PC-3 (cell line): ENCODE measurements at regions not wholly inside any gene's neighbourhood (a gene's known extent, or its start where the extent isn't known, plus 50 kb on each side); places are given as distances from the start of the nearest gene placed in this dataset.

ENCODE experiments used
- ATAC-seq: fragments of 200-7000 bp; cut with Tn5 transposase; 2 replicates; pipeline ENCODE4 v1.9.1; 2020; ENCODE audit warnings: mild to moderate bottlenecking, moderate library complexity
- BruUV-seq: library from RNA; stranded (reverse); fragments of 400-500 nt; replicated peaks from 2 replicates; lab custom pipeline; 2021; lab: Mats Ljungman, UMichigan
- CTCF ChIA-PET: fragments of 300-600 bp; sonication (Branson Sonifier 250); formaldehyde crosslinking; loops from one replicate; lab custom pipeline; 2022; ENCODE audit warnings: antibody characterized with exemption; lab: Charles Lee
- POLR2A ChIA-PET: fragments of 300-600 bp; sonication (Branson Sonifier 250); formaldehyde crosslinking; loops from one replicate; lab custom pipeline; 2022; ENCODE audit warnings: antibody characterized with exemption; ENCODE audit not compliant: unreplicated experiment; lab: Charles Lee
- DNase-seq: peaks from one replicate; pipeline ENCODE4 v3.0.0-alpha.2; 2015
- H2AFZ ChIP-seq: fragments of 300-600 bp; sonication (generic); 2 replicates; pipeline ENCODE4 v1.6.0; 2016; ENCODE audit warnings: antibody characterized with exemption, low read length
- H3F3A ChIP-seq: fragments of 300-600 bp; sonication (generic); one replicate; pipeline ENCODE4 v1.6.0; 2017; ENCODE audit warnings: antibody characterized with exemption, low read length, control low read depth, mild to moderate bottlenecking; ENCODE audit not compliant: unreplicated experiment
- H3K27ac ChIP-seq: fragments of 300-600 bp; sonication (generic); 2 replicates; pipeline ENCODE4 v1.5.1; 2016; ENCODE audit warnings: mild to moderate bottlenecking, low read length
- H3K27me3 ChIP-seq: fragments of 300-600 bp; sonication (generic); 2 replicates; pipeline ENCODE4 v1.6.1; 2016; ENCODE audit warnings: low read length, mixed read lengths
- H3K36me3 ChIP-seq: fragments of 300-600 bp; sonication (generic); 2 replicates; pipeline ENCODE4 v1.6.1; 2016; ENCODE audit warnings: low read depth, mixed run types, low read length, mixed read lengths
- H3K4me1 ChIP-seq: fragments of 300-600 bp; sonication (generic); 2 replicates; pipeline ENCODE4 v1.5.1; 2016; ENCODE audit warnings: low read length; ENCODE audit not compliant: insufficient read depth
- H3K4me2 ChIP-seq: fragments of 300-600 bp; sonication (generic); 2 replicates; pipeline ENCODE4 v1.6.0; 2016; ENCODE audit warnings: low read length
- H3K4me3 ChIP-seq: fragments of 300-600 bp; sonication (generic); 2 replicates; pipeline ENCODE4 v1.5.1; 2016; ENCODE audit warnings: mild to moderate bottlenecking, low read length, mixed read lengths
- H3K79me2 ChIP-seq: fragments of 300-600 bp; sonication (generic); 2 replicates; pipeline ENCODE4 v1.6.1; 2017; ENCODE audit warnings: low read length, mixed read lengths
- H3K9ac ChIP-seq: fragments of 300-600 bp; sonication (generic); 2 replicates; pipeline ENCODE4 v1.6.0; 2016; ENCODE audit warnings: mild to moderate bottlenecking, low read length
- H3K9me2 ChIP-seq: fragments of 300-600 bp; sonication (generic); replicated peaks from 2 replicates; pipeline ENCODE4 v1.6.1; 2016; ENCODE audit warnings: mixed run types, low read length, mixed read lengths
- H3K9me3 ChIP-seq: fragments of 300-600 bp; sonication (generic); 2 replicates; pipeline ENCODE4 v1.6.1; 2016; ENCODE audit warnings: low read length, mixed read lengths
- H4K20me1 ChIP-seq: fragments of 300-600 bp; sonication (generic); 2 replicates; pipeline ENCODE4 v1.6.1; 2016; ENCODE audit warnings: low read length, mixed read lengths
- CTCF ChIP-seq: fragments of 300-600 bp; sonication (generic); conservative IDR thresholded peaks from 2 replicates; pipeline ENCODE4 v1.5.1; 2017; ENCODE audit warnings: antibody characterized with exemption, low read depth, mild to moderate bottlenecking, low read length
- EZH2 ChIP-seq: fragments of 300-600 bp; sonication (generic); IDR thresholded peaks from one replicate; pipeline ENCODE4 v1.6.1; 2017; ENCODE audit warnings: antibody characterized with exemption, mild to moderate bottlenecking, low read length; ENCODE audit not compliant: unreplicated experiment
- EZH2phosphoT487 ChIP-seq: fragments of 300-600 bp; sonication (generic); IDR thresholded peaks from 2 replicates; pipeline ENCODE4 v1.6.1; 2018; ENCODE audit warnings: mild to moderate bottlenecking, antibody characterized with exemption, low read length, borderline replicate concordance
- intact Hi-C: fragments of 100-400 bp; cut with micrococcal nuclease; formaldehyde crosslinking; loops from 2 replicates; pipeline ENCODE4 v1.9.0; 2023

DNA sequence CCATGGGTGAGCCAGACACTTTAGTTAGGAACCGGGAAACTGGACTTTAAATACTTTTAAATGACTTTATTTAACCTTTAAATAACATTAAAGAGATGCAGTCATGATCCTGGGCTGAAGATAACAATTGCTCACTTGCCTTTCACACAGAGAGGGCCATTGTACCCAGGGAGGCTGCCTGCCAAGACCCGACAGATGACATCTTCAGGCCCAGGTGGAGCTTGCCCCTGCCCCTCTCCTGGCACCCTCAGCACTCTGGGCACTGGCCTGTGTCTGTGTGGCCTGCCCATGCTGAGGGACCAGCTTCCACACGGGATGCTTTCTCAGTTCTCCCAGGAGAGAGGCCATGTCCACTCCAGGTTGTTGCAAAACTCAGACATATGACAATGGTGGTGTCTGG lies 216.4 kb upstream of the MYT1L start:
- H3K4me3 ChIP-seq = no peak overlapping the region
- TF ChIP-seq EZH2 (no peak), CTCF (no peak), EZH2phosphoT487 (no peak)
- H3K4me2 ChIP-seq = no peak overlapping the region
- no peak for ATAC-seq
- ChIA-PET CTCF (no interaction called here), POLR2A (no interaction called here)
- no peak overlapping the region for H3K27ac ChIP-seq
- no peak for DNase-seq
- H3K9me3 ChIP-seq = no peaks in the 10 kb centered on the region
- no peaks in the 10 kb centered on the region for H3K9me2 ChIP-seq
- intact Hi-C loops = no loop called here
- no peaks in the 10 kb centered on the region for H3K4me1 ChIP-seq
- peaks cover 4% of the 10 kb centered on the region; the same call in 1 of the 2 replicates for H3K27me3 ChIP-seq
- no peaks in the 10 kb centered on the region for H3K36me3 ChIP-seq
- no peak overlapping the region for H2AFZ ChIP-seq
- BruUV-seq = no TSS peak
- H3F3A ChIP-seq = no peaks in the 10 kb centered on the region
- H4K20me1 ChIP-seq = no peaks in the 10 kb centered on the region
- no peak overlapping the region for H3K9ac ChIP-seq
- H3K79me2 ChIP-seq = no peaks in the 10 kb centered on the region

- intact Hi-C loops = no loop called here
- no TSS peak for BruUV-seq
These were observed 215.0 kb upstream of the MYT1L start for GRCh38 chr2:2546046-2546445.

More at GRCh38 chr2:2546046-2546445, 215.0 kb upstream of the MYT1L start:
- DNase-seq = no peak
- H3F3A ChIP-seq = no peaks in the 10 kb centered on the region
- H3K79me2 ChIP-seq = no peaks in the 10 kb centered on the region
- no peaks in the 10 kb centered on the region for H3K4me1 ChIP-seq
- H3K9me3 ChIP-seq = no peaks in the 10 kb centered on the region
- H3K4me2 ChIP-seq = no peak overlapping the region
- no peaks in the 10 kb centered on the region for H3K36me3 ChIP-seq
- POLR2A ChIA-PET = no interaction called here
- H3K9me2 ChIP-seq = no peaks in the 10 kb centered on the region
- CTCF ChIA-PET = no interaction called here
- H3K27ac ChIP-seq = no peak overlapping the region
- no peak overlapping the region for H2AFZ ChIP-seq
- H3K9ac ChIP-seq = no peak overlapping the region
- TF ChIP-seq EZH2 = no peak
- TF ChIP-seq EZH2phosphoT487 = no peak
- no peak for TF ChIP-seq CTCF
- no peak for ATAC-seq
- H3K4me3 ChIP-seq = no peak overlapping the region
- H4K20me1 ChIP-seq = no peaks in the 10 kb centered on the region
- H3K27me3 ChIP-seq = peaks cover 10% of the 10 kb centered on the region; the same call in 1 of the 2 replicates
